Activated CD4-positive, alpha-beta memory T cell treated with anti-CD3 and anti-CD28 coated beads, Interleukin-2, amount 10 ng/mL, durations not matched to agents 7 days and 5 days (primary cell): ENCODE measurements at regions not wholly inside any gene's neighbourhood (a gene's known extent, or its start where the extent isn't known, plus 50 kb on each side); places are given as distances from the start of the nearest gene placed in this dataset.

Source experiments
- CTCF ChIA-PET: fragments of 350-600 bp; sonication (Branson Sonifier 250); formaldehyde crosslinking; loops from one replicate; lab custom pipeline; 2021; ENCODE audit warnings: antibody characterized with exemption, inconsistent platforms; lab: Charles Lee
- POLR2A ChIA-PET: fragments of 350-600 bp; sonication (Branson Sonifier 250); formaldehyde crosslinking; loops from one replicate; lab custom pipeline; 2021; ENCODE audit warnings: antibody characterized with exemption; lab: Charles Lee
- DNase-seq: peaks from one replicate; pipeline ENCODE4 v3.0.0-alpha.2; 2020
- H3K27ac Mint-ChIP-seq: one replicate; pipeline ENCODE4 v1.8.0; 2021; ENCODE audit warnings: mild to moderate bottlenecking, mixed read lengths
- H3K27me3 Mint-ChIP-seq: one replicate; pipeline ENCODE4 v1.8.0; 2021; ENCODE audit warnings: mixed read lengths
- H3K36me3 Mint-ChIP-seq: one replicate; pipeline ENCODE4 v1.8.0; 2021; ENCODE audit warnings: low read depth, mixed read lengths
- H3K4me1 Mint-ChIP-seq: one replicate; pipeline ENCODE4 v1.8.0; 2021; ENCODE audit warnings: mixed read lengths
- H3K4me3 Mint-ChIP-seq: one replicate; pipeline ENCODE4 v1.8.0; 2021; ENCODE audit warnings: mild to moderate bottlenecking, mixed read lengths
- H3K9me3 Mint-ChIP-seq: one replicate; pipeline ENCODE4 v1.8.0; 2021; ENCODE audit warnings: mixed read lengths

- H3K27ac Mint-ChIP-seq = no peak overlapping the region
- no peaks in the 10 kb centered on the region for H3K36me3 Mint-ChIP-seq
- ChIA-PET POLR2A (no interaction called here), CTCF (no interaction called here)
- no peak overlapping the region for H3K4me3 Mint-ChIP-seq
- no peaks in the 10 kb centered on the region for H3K27me3 Mint-ChIP-seq
- DNase-seq = no peak
- no peaks in the 10 kb centered on the region for H3K4me1 Mint-ChIP-seq
- H3K9me3 Mint-ChIP-seq = no peaks in the 10 kb centered on the region
These were observed 476.8 kb downstream of the C3orf38 start for GRCh38 chr3:88626456-88627120.

- ChIA-PET CTCF (no interaction called here), POLR2A (no interaction called here)
- Mint-ChIP-seq H3K4me3 (no peak overlapping the region), H3K27ac (no peak overlapping the region), H3K36me3 (no peaks in the 10 kb centered on the region), H3K27me3 (no peaks in the 10 kb centered on the region), H3K4me1 (no peaks in the 10 kb centered on the region), H3K9me3 (no peaks in the 10 kb centered on the region)
- no peak for DNase-seq
These were observed 478.5 kb upstream of the EPHA3 start for GRCh38 chr3:88628901-88629300.

GRCh38 chr3:88632226-88632625 is 475.2 kb upstream of the EPHA3 start:
- Mint-ChIP-seq H3K4me1 (no peaks in the 10 kb centered on the region), H3K9me3 (peaks cover 9% of the 10 kb centered on the region), H3K27ac (no peak overlapping the region), H3K27me3 (no peaks in the 10 kb centered on the region), H3K4me3 (no peak overlapping the region), H3K36me3 (no peaks in the 10 kb centered on the region)
- no peak for DNase-seq
- ChIA-PET CTCF (no interaction called here), POLR2A (no interaction called here)

- Mint-ChIP-seq H3K27ac (no peak overlapping the region), H3K9me3 (peaks cover 14% of the 10 kb centered on the region), H3K36me3 (no peaks in the 10 kb centered on the region), H3K27me3 (no peaks in the 10 kb centered on the region), H3K4me1 (no peaks in the 10 kb centered on the region), H3K4me3 (no peak overlapping the region)
- ChIA-PET CTCF (no interaction called here), POLR2A (no interaction called here)
- no peak for DNase-seq
These were observed 466.8 kb upstream of the EPHA3 start for GRCh38 chr3:88640581-88640980.

DNA sequence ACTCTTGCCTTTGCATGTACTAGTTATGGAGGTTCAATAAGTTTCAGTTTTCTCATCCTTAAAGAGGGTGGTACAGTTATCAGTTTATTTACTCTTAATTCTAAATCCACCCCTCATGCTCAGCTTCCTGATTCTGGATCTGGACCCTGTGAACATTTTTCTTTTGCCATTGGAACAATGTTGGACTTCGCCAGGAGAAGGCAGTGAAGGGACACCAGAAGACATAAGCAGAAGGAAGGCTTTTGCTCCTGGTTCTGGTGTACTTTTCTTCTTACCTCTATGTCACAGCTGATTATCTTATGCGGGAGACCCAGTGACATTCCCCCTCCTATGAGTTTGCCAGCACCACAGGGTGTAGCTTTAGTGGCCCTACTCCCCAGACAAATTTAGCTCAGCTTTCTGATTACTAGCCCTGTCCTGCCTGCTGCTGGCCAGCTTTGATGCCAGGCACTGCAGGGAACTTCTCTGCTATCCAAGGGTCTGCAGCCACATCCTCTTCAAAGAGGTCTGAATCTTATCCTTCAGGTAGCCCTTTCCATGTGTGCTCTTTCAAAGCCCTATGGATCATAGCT is 466.3 kb upstream of the EPHA3 start:
- no peak overlapping the region for H3K27ac Mint-ChIP-seq
- CTCF ChIA-PET = no interaction called here
- peaks cover 12% of the 10 kb centered on the region for H3K9me3 Mint-ChIP-seq
- POLR2A ChIA-PET = no interaction called here
- no peak for DNase-seq
- H3K4me3 Mint-ChIP-seq = no peak overlapping the region
- H3K27me3 Mint-ChIP-seq = no peaks in the 10 kb centered on the region
- no peaks in the 10 kb centered on the region for H3K36me3 Mint-ChIP-seq
- H3K4me1 Mint-ChIP-seq = no peaks in the 10 kb centered on the region

- Mint-ChIP-seq H3K27me3 (no peaks in the 10 kb centered on the region), H3K36me3 (no peaks in the 10 kb centered on the region), H3K9me3 (peaks cover 8% of the 10 kb centered on the region), H3K27ac (no peak overlapping the region), H3K4me3 (no peak overlapping the region), H3K4me1 (no peaks in the 10 kb centered on the region)
- POLR2A ChIA-PET = no interaction called here
- CTCF ChIA-PET = no interaction called here
- no peak for DNase-seq
These were observed 450.0 kb upstream of the EPHA3 start for GRCh38 chr3:88657459-88657858.

- no peak for DNase-seq
- POLR2A ChIA-PET = no interaction called here
- H3K27me3 Mint-ChIP-seq = no peaks in the 10 kb centered on the region
- H3K4me1 Mint-ChIP-seq = no peaks in the 10 kb centered on the region
- no peak overlapping the region for H3K4me3 Mint-ChIP-seq
- CTCF ChIA-PET = no interaction called here
- H3K27ac Mint-ChIP-seq = no peak overlapping the region
- H3K9me3 Mint-ChIP-seq = peaks cover 8% of the 10 kb centered on the region
- no peaks in the 10 kb centered on the region for H3K36me3 Mint-ChIP-seq
These were observed 446.0 kb upstream of the EPHA3 start for GRCh38 chr3:88661433-88661824.

- ChIA-PET CTCF (no interaction called here), POLR2A (no interaction called here)
These were observed 439.2 kb upstream of the EPHA3 start for GRCh38 chr3:88668180-88668579.

DNA sequence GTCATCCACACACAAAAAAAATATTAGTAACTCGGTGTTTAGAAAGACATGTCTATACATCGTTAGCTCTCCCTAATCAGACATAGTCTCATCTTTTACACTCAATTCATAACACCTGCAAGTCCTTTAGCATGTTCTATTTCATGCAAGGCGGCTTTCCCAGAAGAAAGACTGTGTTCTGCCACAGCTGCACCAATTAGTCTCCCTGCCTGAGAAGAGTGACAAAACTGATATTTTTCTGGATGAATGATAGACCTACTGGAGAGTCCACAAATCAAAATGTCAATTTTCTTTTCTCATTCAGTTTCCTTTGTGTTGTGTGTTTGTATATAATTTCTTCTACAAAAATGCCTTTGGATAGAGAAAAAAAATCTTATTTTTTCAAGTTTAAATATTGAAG is 435.8 kb upstream of the EPHA3 start:
- Mint-ChIP-seq H3K9me3 (peaks cover 4% of the 10 kb centered on the region), H3K36me3 (no peaks in the 10 kb centered on the region), H3K27ac (no peak overlapping the region), H3K4me3 (no peak overlapping the region), H3K4me1 (no peaks in the 10 kb centered on the region), H3K27me3 (no peaks in the 10 kb centered on the region)
- no peak for DNase-seq
- ChIA-PET POLR2A (no interaction called here), CTCF (no interaction called here)

More at GRCh38 chr3:88668180-88668579, 439.2 kb upstream of the EPHA3 start:
- H3K36me3 Mint-ChIP-seq = no peaks in the 10 kb centered on the region
- no peak overlapping the region for H3K27ac Mint-ChIP-seq
- peaks cover 4% of the 10 kb centered on the region for H3K9me3 Mint-ChIP-seq
- DNase-seq = no peak
- H3K27me3 Mint-ChIP-seq = no peaks in the 10 kb centered on the region
- no peaks in the 10 kb centered on the region for H3K4me1 Mint-ChIP-seq
- H3K4me3 Mint-ChIP-seq = no peak overlapping the region

DNA sequence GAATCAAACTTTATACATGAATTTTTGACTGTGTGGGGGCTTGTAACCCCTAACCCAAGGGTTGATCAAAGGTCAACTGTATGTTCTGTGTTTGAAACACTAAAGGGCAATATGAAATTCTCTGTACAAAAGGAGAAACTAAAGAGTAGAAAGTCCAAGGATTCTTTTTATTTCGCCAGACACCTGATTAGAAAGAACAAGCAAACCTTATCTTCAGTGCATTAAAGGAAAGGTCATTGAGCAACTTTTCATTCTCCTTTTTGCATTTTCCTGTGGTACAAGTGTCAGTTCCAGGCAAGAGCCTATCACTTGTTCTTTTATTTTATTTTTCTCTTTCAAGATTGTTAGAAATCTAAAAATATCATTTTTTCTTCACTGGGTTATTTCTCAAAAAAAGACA is 430.1 kb upstream of the EPHA3 start:
- CTCF ChIA-PET = no interaction called here

GRCh38 chr3:88678747-88679146 is 428.7 kb upstream of the EPHA3 start:
- CTCF ChIA-PET = no interaction called here
- Mint-ChIP-seq H3K36me3 (no peaks in the 10 kb centered on the region), H3K9me3 (no peaks in the 10 kb centered on the region), H3K4me1 (no peaks in the 10 kb centered on the region), H3K4me3 (no peak overlapping the region), H3K27me3 (no peaks in the 10 kb centered on the region), H3K27ac (no peak overlapping the region)
- POLR2A ChIA-PET = no interaction called here
- DNase-seq = no peak

More for the DNA sequence above, 430.1 kb upstream of the EPHA3 start:
- POLR2A ChIA-PET = no interaction called here
- Mint-ChIP-seq H3K4me3 (no peak overlapping the region), H3K27me3 (no peaks in the 10 kb centered on the region), H3K36me3 (no peaks in the 10 kb centered on the region), H3K9me3 (no peaks in the 10 kb centered on the region), H3K4me1 (no peaks in the 10 kb centered on the region), H3K27ac (no peak overlapping the region)
- no peak for DNase-seq

DNA sequence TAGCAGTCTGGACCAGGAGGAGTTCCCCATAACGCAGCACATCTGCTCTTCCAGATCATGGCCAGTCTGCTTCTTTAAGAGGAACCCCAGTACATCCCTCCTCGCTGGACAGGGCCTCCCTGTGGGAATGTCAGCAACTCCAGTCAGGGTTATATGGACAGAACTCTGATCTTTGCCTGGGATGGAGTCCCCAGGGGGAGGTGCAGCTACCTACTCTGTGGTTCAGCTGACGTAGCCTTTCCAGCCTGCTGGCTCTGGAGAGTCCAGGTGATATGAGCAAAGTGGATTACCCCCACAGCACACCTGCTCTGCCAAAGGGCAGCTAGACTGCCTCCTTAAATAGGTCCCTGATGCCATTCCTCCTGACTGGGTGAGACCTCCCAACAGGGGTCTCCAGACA is 417.1 kb upstream of the EPHA3 start:
- ChIA-PET POLR2A (no interaction called here), CTCF (no interaction called here)
- no peaks in the 10 kb centered on the region for H3K9me3 Mint-ChIP-seq
- no peaks in the 10 kb centered on the region for H3K4me1 Mint-ChIP-seq
- H3K36me3 Mint-ChIP-seq = no peaks in the 10 kb centered on the region
- no peaks in the 10 kb centered on the region for H3K27me3 Mint-ChIP-seq
- no peak overlapping the region for H3K4me3 Mint-ChIP-seq
- DNase-seq = no peak
- no peak overlapping the region for H3K27ac Mint-ChIP-seq

- no peaks in the 10 kb centered on the region for H3K4me1 Mint-ChIP-seq
- H3K4me3 Mint-ChIP-seq = no peak overlapping the region
- ChIA-PET POLR2A (no interaction called here), CTCF (no interaction called here)
- H3K36me3 Mint-ChIP-seq = no peaks in the 10 kb centered on the region
- no peaks in the 10 kb centered on the region for H3K9me3 Mint-ChIP-seq
- no peak overlapping the region for H3K27ac Mint-ChIP-seq
- no peaks in the 10 kb centered on the region for H3K27me3 Mint-ChIP-seq
- no peak for DNase-seq
These were observed 416.3 kb upstream of the EPHA3 start for GRCh38 chr3:88691081-88691480.

DNA sequence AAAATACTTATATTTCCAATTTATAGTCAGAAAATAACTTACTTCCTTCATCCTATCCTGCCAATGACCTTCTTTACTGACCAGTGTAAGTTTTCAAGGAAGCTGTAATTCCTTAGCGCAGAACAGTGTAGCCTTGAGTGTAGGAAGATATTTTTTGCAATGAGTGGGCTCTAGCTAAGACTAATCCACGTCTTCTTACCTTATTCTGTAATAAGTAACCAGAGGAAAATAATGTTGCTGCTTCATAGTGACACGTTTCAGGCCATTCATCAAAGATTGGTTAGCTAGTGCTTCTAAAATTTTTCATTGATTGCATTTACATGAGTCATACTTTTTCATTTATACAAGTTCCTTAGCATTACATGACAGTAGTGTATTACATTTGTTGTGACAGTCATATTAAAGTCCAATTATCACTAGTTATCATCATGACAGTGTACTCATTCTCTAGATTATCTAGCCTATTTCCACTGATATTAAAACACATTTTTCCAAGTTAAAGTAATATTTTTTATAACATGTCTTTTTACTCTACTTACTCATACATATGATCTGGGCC is 403.8 kb upstream of the EPHA3 start:
- ChIA-PET CTCF (no interaction called here), POLR2A (no interaction called here)
- Mint-ChIP-seq H3K9me3 (no peaks in the 10 kb centered on the region), H3K36me3 (no peaks in the 10 kb centered on the region), H3K27ac (no peak overlapping the region), H3K4me3 (no peak overlapping the region), H3K27me3 (no peaks in the 10 kb centered on the region), H3K4me1 (no peaks in the 10 kb centered on the region)
- no peak for DNase-seq
